HG03520 (cell line): ENCODE measurements at regions not wholly inside any gene's neighbourhood (a gene's known extent, or its start where the extent isn't known, plus 50 kb on each side); places are given as distances from the start of the nearest gene placed in this dataset.
"Not testable (repeated sequence)": the region's sequence is repeated elsewhere in the genome, so short reads cannot be mapped to it uniquely, and the experiment has no call there.

Experiments used
- ATAC-seq: cut with Tn5 transposase; IDR thresholded peaks from one replicate; pipeline ENCODE4 v1.9.1; 2021; ENCODE audit warnings: mild to moderate bottlenecking, moderate library complexity; ENCODE audit not compliant: unreplicated experiment

DNA sequence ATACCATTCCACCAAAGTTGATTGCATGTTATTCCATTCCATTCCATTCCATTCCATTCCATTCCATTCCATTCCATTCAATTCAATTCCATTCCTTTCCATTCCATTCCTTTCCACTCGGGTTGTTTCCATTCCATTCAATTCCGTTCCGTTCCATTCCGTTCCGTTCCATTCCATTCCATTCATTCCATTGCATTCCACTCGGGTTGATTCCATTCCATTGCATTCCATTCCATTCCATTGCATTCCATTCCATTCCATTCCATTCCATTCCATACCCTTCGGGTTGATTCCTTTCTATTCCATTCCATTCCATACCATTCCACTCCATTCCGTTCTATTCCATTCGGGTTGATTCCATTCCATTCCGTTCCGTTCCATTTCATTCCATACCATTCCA lies 166.9 kb downstream of the CWH43 start:
- not testable (repeated sequence) for ATAC-seq

DNA sequence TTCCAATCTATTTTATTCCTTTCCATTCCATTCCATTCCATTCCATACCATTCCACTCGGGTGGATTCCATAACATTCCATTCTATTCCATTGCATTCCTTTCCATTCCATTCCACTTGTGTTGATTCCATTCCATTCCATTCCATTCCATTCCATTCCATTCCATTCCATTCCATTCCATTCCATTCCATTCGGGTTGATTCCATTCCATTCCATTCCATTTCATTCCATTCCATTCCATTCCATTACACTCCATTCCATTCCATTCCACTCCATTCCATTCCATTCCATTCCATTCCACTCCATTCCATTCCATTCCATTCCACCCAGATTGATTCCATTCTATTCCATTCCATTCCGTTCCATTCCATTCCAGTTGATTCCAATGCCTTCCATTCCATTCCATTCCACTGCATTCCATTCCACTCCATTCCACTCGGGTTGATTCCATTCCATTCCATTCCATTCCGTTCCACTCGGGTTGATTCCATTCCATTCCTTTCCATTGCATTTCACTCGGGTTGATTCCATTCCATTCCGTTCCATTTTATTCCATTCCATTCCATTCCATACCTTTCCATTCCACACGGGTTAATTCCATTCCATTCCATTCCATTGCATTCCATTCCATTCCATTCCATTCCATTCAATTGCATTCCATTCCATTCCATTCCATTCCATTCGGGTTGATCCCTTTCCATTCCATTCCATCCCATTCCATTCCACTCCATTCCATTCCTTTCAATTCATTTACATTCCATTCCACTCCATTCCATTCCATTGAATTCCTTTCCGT lies 168.4 kb downstream of the CWH43 start:
- ATAC-seq = peak; percentile 61

DNA sequence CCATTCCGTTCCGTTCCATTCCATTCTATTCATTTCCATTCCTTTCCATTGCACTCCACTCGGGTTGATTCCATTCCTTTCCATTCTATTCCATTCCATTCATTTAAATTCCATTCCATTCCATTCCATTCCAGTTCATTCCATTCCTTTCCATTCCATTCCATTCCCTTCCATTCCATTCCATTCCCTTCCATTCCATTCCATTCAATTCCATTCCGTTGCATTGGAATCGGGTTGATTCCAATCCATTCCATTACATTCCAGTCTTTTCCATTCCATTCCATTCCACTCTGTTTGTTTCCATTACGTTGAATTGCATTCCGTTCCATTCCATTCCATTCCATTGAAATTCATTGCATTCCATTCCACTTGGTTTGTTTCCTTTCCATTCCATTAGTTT lies 169.2 kb downstream of the CWH43 start:
- not testable (repeated sequence) for ATAC-seq

- ATAC-seq = not testable (repeated sequence)
These were observed 170.2 kb downstream of the CWH43 start for GRCh38 chr4:49156309-49156708.

DNA sequence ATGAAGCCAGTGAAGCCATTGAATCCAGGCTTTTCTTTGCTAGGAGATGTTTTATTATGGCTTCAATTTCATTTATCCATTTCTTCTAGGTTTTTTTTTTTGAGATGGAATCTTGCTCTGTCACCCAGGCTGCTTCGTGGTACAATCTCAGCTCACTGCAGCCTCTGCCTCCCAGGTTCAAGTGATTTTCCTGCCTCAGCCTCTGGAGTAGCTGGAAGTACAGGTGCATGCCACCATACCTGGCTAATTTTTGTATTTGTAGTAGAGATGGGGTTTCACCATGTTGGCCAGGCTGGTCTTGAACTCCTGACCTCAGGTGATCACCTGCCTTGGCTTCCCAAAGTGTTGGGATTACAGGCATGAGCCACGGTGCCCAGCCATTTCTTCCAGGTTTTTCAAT lies 171.6 kb downstream of the CWH43 start:
- ATAC-seq = not testable (repeated sequence)

GRCh38 chr4:49161111-49161541 lies 175.1 kb downstream of the CWH43 start:
- not testable (repeated sequence) for ATAC-seq

DNA sequence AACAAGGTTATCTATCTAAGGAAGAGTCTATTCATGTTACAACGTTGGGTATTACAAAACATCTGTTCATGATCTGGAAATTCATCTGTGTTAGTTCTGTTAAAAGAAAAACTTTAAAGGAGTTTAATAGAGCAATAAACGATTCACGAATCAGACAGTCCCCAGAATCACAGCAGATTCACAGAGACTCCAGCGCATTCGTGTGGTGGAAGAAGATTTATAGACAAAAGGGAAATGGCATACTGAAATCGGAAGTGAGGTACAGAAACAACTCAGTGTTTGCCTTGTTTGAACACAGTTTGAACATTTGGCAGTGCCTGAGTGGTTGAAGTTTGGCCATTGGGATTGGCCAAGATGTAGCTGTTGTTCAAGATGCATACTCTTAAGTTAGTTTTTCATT lies 178.8 kb downstream of the CWH43 start:
- not testable (repeated sequence) for ATAC-seq

- ATAC-seq = not testable (repeated sequence)
These were observed 191.8 kb downstream of the CWH43 start for GRCh38 chr4:49177847-49178246.

DNA sequence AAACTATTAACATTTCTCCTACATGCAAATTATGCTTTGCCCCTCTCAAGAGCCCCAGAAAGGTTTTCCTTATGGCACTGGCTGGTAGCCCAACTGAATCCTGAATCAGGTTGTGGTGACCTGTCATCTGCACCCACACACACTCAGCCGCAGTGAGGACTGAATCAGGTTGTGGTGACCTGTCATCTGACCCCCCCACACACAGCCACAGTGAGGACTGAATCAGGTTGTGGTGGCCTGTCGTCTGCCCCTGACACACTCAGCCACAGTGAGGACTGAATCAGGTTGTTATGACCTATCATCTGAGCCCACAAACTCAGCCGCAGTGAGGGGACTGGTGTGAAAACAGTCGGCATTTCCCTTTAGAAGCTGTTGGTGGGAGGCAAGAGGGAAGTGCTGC lies 195.0 kb downstream of the CWH43 start:
- ATAC-seq = not testable (repeated sequence)

DNA sequence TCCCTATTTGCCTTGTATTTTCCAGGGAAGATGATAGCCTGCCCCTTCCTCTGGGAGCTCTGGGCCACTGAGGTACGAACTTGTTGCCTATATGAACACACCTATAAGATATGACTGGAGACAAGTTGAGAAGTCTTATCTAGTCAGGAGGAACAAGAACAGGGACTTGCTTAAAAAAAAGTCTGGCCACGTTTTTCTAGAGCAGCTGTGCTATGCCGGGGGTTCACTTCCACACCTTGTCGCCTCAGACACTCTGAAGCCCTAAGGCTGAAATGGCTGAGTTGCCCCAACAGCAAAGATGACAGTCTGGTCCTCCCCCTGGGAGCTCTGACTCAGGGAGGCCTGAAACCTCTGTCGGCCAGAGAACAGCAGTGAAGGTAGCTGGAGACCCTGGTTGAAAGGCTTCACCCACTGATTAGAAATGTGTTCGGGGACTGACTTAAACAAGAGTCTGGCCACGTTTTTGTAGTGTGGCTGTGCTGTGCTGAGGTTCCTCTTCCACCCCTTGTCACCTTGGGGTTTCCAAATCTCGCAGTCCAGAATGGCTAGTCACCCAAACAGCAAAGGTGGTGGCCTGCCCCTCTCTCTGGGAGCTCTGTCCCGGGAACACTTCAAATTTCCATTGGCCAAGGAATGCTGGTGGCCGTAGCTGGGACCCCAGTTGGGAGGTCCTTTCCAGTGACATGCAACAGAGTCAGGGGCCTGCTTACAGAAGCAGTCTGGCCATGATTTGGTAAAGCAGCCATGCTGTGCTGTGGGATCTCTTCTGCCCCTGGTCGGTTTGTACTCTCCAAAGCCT lies 225.5 kb downstream of the CWH43 start:
- ATAC-seq = not testable (repeated sequence)

DNA sequence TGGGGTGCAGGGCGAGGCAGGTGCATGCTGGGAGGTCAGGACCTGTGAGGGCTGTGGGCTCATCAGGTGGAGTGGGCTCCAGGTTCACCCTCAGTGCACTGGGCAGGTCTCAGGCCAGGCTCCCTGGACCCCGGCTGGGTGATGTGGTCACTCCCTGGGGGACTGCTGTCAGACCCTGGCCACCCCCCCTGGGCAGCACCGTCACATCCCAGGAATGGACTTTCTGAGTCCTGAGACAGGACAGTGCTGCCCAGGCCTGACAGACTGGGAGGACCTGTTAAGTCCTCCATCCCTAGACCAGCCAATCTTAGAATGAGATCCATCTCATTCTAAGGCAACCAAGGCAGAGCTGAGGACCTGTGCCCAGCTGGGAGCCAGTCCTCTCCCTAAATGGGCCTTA lies 227.2 kb downstream of the CWH43 start:
- not testable (repeated sequence) for ATAC-seq

DNA sequence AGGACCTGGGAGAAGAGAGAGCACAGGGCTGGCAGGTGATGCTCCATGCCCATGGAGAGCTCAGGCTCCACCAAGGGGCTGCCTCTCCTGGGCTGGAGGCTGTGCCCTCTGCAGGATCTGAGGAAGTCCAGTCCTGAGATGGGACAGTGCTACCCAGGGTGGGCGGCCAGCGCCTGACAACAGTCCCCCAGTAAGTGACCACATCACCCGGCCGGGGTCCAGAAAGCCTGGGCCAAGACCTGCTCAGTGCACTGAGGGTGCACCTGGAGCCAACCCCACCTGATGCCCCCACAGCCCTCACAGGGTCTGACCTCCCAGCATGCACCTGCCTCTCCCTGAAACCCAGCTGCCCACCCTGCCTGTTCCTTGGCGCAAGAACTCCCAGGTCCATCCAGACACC lies 227.7 kb downstream of the CWH43 start:
- not testable (repeated sequence) for ATAC-seq

- not testable (repeated sequence) for ATAC-seq
These were observed 228.5 kb downstream of the CWH43 start for GRCh38 chr4:49214453-49215081.

GRCh38 chr4:49215082-49215479 lies 229.0 kb downstream of the CWH43 start:
- not testable (repeated sequence) for ATAC-seq

GRCh38 chr4:49216606-49217005 lies 230.5 kb downstream of the CWH43 start:
- not testable (repeated sequence) for ATAC-seq

DNA sequence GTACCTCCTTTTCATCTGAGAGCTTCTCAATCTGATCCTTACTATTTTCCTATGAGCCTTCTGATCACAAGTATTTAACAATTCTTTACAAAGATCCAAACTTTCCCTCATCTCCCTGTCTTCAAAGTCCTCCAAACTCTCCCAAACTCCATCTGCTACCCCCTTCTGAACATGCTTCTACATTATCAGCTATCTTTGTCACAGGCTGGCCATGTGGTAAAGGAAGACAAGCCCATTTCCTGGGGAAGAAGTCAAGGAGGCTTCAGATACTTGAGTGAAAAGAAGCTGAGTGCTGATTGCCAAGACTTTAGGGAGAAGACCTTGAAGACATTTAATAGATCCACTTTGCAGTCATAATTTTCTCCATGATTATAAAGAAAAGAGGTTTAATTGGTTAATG lies 231.4 kb downstream of the CWH43 start:
- ATAC-seq = no peak

DNA sequence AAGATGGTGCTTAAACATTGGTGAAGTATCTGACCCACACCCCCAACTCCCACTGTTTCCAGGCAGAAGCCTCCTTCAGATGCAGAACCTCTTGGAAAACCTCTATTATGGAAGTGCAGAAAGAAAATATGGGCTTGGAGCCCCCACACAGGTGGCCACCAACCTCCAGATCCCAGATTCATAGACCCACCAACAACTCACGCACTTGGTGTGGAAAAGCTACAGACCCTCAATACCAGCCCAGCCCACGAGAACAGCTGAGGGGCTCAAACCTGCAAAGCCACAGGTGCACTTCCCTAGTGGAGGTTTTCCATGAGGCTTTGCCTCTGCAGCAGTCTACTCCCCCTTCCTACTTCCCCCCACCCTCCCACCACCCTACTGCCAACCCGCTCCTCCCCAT lies 232.0 kb downstream of the CWH43 start:
- not testable (repeated sequence) for ATAC-seq

GRCh38 chr4:49218931-49219330 lies 232.9 kb downstream of the CWH43 start:
- not testable (repeated sequence) for ATAC-seq

DNA sequence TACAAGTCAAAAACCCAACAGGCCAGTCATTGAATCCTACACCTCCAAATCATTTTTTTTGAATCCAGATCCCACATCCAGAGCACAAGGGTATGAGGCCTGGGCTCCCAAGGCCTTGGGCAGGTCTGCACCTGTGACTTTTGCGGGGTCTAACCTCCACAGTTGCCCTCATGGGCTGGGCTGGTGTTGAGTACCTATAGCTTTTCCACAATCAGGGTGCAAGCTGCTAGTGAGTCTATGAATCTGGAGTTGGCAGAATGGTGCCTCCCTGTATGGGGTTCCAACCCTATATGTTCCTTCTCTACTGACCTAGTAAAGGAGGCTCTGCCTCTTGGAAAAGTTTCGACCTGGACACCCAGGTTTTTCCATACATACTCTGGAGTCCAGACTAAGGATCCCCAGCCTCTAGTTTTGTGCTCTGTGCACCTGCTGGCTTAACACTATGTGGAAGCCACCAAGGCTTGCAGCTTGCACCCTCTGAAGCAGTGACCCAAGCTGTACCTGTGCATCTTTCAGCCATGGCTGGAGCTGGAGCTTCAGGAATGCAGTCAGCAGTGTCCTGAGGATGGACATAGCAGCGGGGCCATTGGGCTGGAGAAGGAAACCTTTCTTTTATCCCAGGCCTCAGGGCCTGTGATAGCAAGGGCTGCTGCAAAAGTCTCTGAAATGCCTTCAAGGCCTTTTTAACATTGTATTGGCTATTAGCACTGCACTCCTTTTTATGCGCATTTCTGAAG lies 233.6 kb downstream of the CWH43 start:
- not testable (repeated sequence) for ATAC-seq

DNA sequence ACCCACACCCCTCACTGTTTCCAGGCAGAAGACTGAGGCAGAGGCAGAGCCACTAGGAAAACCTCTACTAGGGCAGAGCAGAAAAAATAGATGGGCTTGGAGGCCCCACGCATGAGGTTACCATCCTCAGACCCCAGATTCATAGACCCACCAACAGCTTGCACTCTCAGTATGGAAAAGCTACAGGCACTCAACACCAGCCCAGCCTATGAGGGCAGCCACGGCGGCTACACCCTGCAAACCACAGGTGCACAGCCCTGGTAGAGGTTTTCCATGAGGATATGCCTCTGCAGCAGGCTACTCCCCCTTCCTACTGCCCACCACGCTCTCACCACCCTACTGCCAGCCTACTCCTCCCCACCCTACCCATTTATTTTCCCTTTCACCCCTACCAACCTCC lies 235.1 kb downstream of the CWH43 start:
- ATAC-seq = no peak

DNA sequence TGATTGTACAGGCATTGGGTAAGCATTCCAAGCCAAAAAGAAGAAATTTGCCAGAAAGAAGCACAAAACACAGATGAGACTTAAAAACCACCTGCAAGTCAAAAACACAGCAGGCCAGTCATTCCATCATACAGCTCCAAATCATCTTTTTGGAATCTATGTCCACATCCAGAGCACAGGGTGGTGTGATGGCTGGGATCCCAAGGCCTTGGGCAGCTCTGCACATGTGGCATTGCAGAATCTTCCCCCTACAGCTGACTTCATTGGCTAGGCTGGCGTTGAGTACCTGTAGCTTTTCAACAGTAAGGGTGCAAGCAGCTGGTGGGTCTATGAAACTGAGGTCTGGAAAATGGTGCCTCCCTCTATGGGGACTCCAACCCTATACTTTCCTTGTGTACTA lies 236.7 kb downstream of the CWH43 start:
- not testable (repeated sequence) for ATAC-seq
